Posterior vena cava (tissue), 2 donors: ENCODE measurements at regions not wholly inside any gene's neighbourhood (a gene's known extent, or its start where the extent isn't known, plus 50 kb on each side); places are given as distances from the start of the nearest gene placed in this dataset.

Source experiments
- DNase-seq: peaks from one replicate; pipeline ENCODE4 v3.0.0-alpha.2; 2020; ENCODE audit warnings: low spot score
- intact Hi-C, 2 donors: fragments of 100-400 bp; cut with DNase I; formaldehyde crosslinking; loops; one replicate each; pipeline versions ENCODE4 v1.14.1 to v1.14.2; 2022 to 2023
- donor health status: DM: yes; HTN: yes; CAD: no.
- donor health status: DM: yes; HTN: yes; CAD: no.

DNA sequence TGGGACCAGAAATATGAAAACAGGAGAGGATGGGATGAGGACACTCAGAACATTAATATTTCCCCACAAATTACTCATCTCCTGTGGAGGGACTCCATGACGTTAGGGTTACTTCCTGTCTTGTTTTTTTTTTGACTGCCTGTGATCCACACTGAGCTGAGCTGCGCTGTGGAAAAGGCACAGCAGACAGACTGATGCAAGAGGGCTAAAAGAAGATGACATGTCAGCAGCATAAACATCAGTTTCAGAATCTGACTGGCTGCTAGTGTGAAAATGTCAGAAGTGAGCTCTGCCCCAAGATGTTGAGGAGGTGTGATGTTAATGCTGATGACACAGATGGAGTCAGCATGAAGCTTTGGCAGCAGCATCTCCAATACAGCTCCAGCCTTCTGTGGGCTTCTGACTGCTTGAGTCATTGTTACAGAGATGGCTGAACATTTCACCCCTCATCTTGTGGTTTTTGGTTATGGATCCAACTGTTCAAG is 286.8 kb downstream of the BLID start:
- intact Hi-C loops: no loop called here
- peak; percentile 79 for DNase-seq

DNA sequence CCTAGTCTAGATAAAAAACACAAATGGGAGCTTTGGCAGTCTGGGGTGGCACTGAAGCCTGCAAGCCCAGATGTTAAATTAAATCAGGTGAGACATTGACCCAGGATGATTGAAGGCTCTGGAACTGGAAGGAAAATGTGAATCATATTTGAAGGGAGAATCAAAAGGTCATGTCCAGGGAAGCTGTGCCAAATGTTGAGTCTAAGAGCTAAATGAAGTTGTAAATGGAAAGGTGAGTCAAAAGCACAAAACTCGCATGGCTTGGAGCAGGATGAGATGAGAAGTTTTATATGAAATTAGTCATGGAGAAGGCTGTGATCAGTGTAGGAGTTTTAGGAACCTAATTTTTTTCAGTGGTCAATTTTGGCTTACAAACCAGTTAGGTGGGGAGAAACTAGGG is 301.1 kb downstream of the BLID start:
- no peak for DNase-seq
- intact Hi-C loops: no loop called here

DNA sequence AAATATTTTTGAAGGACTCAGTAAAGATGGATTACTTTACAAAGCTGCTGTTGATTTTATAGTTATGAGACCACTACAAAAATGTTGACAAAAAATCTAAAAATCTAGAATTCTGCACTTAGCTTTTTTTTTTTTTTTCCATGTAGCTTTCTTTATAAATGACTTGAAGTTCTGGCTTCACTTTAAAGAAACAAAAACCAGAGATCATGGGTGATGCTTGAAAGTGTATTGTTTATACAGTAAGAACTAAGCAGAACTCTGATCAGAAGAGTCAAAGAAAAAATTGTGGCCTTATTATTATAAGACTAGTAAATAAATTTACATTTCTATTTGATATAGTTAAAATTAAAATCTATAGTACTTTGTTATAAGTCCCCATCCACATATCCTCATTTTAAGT is 301.7 kb downstream of the BLID start:
- no peak for DNase-seq
- intact Hi-C loops: no loop called here

DNA sequence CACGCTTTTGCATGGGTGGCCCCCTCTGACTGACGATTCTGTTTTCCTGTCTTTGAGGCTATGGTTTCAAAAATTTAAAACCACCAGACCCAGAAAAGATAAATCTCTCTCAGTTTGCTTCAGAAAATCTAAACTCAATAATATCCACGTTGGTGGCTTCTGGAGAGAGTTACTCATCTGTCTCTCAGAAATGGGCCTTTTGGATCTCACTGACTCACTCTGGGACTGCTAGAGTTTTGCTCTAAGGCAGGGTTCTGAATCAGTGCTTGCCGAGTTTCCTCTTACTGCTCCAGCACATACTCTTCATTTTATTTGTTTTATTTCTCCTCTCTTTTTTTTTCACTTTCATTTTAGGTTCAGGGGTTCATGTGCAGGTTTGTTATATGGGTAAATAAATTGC is 305.7 kb downstream of the BLID start:
- intact Hi-C loops: no loop called here
- no peak for DNase-seq

DNA sequence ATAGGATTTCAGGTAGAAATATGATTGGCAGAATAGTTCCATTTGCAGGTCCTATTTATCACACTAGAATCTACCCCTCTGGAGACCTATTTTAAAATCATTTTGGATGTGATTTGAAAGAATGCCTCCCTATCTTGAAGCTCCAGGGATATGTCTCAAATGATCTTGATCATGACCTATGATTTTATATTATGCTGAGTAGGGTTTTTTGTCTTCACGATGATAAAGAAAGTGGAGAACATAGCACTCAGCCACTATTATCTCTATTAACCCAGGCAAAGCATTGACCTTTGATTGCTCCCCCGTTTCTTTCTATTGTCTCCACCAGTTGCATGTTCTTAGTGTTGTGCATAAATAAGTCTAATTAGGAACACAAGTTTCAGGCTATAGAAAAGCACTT is 307.9 kb downstream of the BLID start:
- DNase-seq: no peak
- intact Hi-C loops: no loop called here

DNA sequence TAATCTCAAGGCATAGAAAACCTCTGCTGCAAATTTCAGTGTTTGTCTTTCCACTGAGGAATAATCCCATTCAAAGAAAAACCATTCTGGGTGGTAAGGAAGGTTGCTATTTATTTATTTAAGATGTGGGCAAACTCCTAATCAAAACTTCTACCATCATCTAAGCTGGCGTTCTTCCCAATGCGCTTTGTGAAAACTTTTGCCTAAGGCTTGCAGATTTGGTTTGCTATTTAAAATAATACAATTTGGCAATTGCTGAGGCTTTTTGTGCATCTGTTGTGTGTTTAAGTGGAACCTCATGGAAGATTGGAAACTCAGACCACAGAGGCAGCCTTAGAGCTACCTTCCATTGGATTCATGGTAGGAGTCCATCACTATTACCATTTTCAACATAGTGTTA is 309.0 kb downstream of the BLID start:
- no peak for DNase-seq
- intact Hi-C loops: no loop called here

DNA sequence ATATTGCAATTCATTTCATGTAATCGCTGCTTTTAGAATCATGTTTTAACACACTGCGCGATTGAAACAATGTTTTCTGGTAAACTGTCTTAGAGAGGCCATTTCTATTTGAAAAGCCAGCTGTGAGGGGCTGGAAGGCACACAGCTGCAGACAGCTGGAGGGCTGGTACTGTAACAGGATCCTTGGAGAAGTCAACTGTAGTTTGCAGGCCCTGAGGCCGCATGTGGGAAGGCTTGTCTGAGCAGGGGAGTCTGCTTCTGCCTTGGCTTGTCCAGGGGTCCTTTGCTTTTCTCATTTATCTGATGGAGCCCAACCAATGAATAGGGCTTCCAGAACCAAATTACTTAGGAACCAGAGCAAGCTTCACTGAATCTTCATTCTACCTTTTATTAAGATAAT is 313.5 kb downstream of the BLID start:
- no peak for DNase-seq
- intact Hi-C loops: no loop called here

DNA sequence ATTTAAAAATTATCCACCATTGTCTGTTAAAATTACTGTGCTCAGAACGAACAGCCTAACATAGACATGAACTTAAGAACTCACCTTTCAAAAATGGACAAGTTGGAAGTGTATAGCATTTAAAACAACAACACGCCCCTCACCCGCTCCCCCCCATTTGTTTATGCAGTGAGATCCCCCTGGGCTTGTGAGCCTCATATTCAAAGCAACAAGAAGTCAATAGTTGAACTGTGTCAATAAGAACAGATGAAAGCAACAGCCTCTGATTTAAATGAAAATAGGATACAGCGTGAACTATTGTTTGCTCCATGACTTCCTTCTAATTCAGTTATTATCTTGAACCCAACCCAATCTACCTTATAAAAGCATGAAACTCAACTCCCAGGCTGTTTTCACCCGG is 314.2 kb downstream of the BLID start:
- DNase-seq: no peak
- intact Hi-C loops: no loop called here

DNA sequence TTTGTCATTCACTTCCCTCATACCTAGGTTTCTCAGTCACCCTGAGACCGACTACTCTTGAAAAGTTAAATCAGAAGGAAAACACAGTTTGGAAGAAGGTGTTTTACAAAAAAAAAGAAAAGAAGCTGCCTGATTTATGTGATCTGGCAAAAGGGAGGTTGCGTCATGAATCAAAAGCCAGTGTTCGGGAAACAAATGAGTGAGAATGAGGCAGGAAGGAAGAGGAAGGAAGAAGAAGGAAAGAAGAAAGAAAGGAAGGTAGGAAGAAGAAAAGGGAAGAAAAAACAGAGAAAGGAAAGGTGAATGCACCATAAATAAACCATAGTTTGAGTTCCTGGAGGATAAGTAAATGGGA is 314.6 kb downstream of the BLID start:
- intact Hi-C loops: no loop called here
- DNase-seq: no peak

DNA sequence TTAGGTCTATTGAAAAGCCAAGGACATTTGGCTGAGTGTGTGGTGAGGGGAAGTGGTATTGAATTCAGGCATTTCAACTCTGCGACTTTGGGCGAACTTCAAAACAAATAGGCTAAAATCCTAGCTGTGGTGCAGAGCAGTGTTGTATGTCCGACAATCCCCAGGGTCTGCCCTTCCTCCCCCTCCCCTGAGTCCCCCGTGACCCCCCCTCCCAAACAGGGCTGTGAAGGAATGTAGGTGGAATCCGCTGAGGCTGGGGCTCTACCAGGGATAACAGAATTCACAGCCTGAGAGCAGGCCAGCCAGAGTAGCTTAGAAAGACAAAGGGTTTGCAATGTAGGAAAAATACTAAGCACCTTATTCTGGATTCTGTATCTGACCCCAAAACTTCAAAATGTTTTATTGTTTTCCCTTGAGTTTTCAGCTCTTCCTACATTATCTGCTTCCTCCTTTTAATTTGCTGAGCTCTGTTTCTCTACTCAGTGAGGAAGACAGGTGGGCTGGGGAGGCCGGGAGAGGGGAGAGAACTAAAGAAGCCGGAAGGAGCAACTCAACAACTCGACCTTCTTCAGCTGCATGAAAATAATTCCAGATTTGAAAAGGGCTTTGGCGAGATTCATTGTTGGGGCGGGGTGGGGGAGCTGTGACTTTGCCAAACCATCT is 315.2 kb downstream of the BLID start:
- intact Hi-C loops: no loop called here
- DNase-seq: no peak

DNA sequence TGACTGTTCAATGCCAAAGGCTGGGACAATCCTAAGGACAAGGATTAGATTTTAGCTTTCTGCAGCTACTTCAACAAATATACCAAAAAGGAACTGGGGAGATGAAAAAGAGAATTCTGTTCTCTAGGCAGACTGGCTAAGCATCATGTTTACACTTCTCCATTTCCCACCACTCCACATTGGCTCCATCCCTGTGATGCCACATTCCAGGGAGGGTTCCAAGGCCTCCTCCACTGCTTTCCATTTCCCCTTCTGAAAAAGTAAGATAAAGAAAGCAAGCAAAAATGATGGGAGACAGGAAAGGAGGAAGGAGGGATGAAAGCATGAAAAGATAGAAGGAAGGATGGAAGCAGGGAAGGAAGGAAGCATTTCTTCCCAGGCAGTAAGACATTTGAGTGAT is 315.8 kb downstream of the BLID start:
- DNase-seq: no peak
- intact Hi-C loops: no loop called here

DNA sequence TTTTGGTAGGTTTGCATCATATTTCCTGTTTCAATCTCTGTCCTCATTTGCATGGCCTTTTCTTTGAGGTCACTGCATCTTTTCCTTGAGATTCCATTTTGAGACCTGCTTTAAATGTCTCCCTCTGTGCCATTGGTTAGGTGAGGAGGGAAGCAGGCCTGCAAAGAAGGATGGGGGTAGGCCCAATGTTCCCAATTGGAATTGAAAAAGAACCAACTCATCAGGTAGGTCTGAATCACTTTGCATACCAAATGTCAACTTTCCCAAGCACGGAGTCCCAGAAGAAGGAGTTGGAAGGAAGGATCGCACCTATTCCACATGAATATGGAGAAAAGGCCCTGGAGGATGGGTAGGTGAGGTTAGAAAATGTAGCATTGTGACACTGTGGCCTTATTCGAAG is 318.5 kb downstream of the BLID start:
- intact Hi-C loops: no loop called here
- no peak for DNase-seq

DNA sequence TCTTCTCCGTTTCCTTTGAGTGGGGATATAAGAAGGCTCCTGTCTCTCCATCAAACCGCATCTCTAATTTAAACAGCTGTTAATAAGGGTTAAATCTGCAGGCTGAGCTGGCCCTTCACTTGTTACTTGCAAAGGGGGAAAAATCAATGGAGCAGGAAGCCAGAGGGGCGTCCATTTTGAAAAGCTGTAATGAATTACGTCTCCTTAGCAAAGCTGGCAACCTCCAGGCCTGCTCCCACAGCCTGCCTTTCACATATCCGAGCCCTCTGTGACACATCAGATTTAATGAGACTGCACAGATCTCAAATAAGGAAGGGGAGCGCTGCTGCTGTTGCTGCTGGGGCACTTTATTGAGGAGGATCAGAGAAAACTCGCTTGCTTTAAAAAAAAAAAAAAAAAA is 320.8 kb downstream of the BLID start:
- intact Hi-C loops: no loop called here
- no peak for DNase-seq

DNA sequence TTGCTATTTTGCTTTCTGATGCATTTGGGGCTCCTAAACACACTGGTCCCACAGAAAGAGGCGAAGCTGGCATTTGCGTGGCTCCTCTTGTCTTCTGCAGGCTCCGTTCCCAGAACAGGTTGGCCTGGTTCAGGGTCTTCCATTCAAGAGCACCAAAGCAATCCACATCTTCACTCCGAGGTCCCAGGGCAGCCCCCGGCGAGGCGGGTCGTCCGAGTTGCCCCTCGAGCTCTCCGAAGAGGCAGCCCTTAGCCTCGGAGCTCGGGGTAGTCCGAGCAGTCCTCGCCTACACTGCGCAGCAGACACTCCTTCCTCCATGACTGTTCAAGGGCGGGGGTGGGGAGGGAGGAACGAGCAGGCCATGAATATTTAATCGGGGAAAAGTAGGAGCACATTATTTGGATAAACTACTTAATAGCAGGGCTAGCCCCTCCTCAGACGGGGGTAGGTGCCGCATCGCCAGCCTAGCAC is 321.3 kb downstream of the BLID start:
- intact Hi-C loops: no loop called here
- no peak for DNase-seq

DNA sequence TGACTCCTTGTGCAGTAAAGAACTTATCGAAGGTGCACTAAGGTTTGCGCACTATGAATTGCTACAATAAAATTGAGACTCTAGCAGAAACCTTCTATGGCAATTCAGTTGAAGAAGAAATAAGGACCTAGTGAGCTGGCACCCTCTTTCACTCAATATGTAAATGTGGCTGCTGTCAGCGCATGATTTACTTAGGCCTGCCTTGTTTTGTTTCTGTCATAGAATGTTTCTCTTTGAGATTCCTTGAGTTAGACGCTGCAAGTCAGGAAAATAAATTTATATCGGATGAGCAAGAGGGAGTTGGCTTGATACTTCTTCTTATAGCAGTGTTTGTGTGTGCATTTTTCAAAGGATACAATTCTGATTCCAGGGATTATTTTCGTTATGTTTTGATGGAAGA is 322.1 kb downstream of the BLID start:
- intact Hi-C loops: no loop called here

DNA sequence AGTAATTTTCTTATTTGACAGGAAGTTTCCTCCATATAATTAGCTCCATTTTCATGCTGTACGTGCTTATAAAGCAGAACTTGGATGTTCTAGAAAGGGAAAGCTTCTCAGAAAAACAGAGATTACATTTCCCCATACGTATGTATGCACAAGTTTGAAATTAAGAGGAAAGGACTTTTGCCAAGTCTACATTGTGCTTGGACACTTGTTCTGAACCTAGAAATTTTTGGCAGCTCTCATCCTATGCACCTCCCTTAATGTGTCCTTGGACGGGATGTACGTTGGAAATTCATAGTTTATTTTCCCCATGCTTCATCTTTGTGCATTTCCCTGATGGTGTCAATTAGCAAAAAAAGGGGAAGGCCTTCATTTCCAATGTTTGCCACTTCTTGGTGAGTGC is 322.7 kb downstream of the BLID start:
- intact Hi-C loops: no loop called here
- no peak for DNase-seq

More for the DNA sequence above, 322.1 kb downstream of the BLID start:
- DNase-seq: no peak

DNA sequence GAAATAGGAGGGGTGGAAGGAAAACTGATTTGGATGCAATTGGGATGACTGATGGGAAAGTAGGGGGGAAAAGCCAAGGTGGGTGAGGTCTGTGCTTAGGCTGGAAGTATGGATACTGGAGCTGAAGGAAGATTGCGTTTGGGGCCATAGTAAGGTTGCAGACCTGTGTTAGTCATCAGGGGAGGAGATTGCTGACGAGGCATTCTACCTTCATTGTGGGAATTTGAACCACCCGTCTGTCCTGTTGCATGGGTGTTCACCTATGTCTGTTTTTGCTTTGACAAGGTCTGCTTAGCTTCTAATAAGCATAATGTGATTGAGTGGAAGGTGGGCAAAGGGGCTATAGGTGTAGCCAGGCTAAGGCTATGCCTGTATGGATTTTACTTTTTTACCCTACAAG is 323.8 kb downstream of the BLID start:
- DNase-seq: no peak

DNA sequence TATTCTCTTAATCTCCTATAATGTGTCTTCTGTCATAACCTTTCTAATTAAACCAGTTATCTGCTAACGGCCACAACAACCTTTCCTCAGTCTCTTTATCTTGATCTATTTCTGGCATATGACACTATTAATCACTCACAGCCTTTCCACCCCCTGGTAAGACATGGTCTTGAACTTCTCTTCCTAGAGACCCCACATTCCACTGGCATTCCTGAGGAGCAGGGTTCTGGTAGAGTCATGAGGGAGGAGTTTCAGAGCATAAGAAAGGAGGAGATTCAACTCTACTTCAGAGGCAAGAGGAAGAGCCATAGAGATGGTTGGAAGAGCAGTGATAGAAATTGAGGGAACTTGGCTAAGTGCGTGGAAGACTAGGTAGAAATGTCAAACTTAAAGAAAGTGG is 325.6 kb downstream of the BLID start:
- no peak for DNase-seq
- intact Hi-C loops: no loop called here

More for the DNA sequence above, 323.8 kb downstream of the BLID start:
- intact Hi-C loops: no loop called here

DNA sequence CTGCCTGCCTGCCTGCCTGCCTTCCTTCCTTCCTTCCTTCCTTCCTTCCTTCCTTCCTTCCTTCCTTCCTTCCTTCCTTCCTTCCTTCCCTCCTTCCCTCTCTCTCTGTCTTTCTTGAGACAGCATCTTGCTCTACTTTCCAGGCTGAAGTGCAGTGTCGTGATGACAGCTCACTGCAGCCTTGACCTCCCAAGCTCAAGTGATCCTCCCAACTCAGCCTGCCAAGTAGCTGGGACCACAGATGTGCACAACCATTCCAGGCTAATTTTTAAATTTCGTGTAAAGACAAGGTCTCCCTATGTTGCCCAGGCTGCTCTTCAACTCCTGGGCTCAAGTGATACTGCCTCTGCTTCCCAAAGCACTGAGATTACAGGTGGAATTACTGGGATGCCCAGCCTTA is 328.2 kb upstream of the SORL1-AS1 start:
- DNase-seq: no peak
- intact Hi-C loops: no loop called here

DNA sequence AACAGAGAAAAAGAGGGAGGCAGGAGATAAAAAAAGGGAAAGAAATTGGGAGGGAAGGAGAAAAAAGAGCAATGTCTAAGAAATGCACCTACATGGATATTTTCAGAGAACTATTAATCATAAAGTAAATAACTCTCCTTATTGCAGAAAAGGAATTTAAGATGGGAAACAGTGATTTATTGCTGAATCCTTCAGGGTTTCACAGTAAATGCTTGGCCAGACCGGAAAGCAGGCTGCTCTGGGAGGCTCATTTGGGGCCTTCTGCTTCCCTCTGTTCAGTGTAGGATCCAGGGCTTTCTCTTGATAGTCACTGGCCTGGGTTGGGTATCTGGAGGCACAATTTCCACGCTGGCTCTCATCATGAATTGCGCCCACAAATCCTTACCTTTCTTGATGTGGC is 324.3 kb upstream of the SORL1-AS1 start:
- intact Hi-C loops: no loop called here

DNA sequence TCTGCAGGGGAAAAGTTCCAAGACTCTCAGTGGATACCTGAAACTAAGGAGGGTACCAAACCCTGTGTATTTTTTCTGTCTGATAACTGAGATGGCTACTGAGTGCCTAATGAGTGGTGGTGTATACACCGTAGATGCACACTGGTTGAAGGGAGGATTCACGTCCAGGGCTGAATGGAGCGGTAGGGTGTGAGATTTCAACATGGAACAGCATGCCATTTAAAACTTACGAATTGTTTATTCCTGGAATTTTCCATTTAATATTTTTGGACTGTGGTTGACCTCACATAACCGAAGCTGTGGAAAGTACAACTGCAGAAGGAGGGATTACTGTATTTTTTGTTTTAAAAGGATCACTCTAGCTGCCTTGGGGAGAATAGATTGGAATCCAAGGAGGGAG is 322.5 kb upstream of the SORL1-AS1 start:
- DNase-seq: no peak
- intact Hi-C loops: no loop called here

More for the DNA sequence above, 324.3 kb upstream of the SORL1-AS1 start:
- no peak for DNase-seq

DNA sequence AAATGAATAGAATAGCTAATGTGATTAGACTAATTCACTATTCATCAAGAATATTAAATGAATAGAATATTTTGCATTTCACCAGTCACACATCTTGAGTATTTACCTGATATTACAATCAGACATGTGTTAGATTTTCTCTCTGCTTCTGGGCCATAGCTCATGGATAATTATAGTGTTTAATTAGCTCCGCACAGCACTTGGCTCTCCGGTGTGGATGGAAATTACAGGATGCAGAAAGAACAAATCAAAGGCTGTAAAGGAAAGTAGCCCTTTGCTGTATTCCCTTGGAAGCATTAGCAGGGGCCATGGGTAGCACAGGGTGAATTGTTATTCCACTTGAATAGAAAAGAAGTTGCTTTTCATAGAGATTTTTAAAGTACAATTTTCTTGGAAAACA is 320.3 kb upstream of the SORL1-AS1 start:
- intact Hi-C loops: no loop called here
- no peak for DNase-seq
